ENCODE measurements at regions not wholly inside any gene's neighbourhood (a gene's known extent, or its start where the extent isn't known, plus 50 kb on each side); places are given as distances from the start of the nearest gene placed in this dataset.
"Not testable (repeated sequence)": the region's sequence is repeated elsewhere in the genome, so short reads cannot be mapped to it uniquely, and the experiment has no call there.

- Histone ChIP-seq H3K4me3 (ENCODE audit: insufficient read depth, low read depth, low read length, poor library complexity, severe bottlenecking) (no peak overlapping the region), H3K27ac (ENCODE audit: insufficient read depth, low read length, poor library complexity, severe bottlenecking) (no peak overlapping the region), H3K27me3 (replicated peaks; ENCODE audit: control insufficient read depth, insufficient read depth, low read length, poor library complexity, severe bottlenecking) (no peaks in the 10 kb centered on the region), H3K4me1 (ENCODE audit: control insufficient read depth, insufficient read depth, low read length, poor library complexity, severe bottlenecking) (no peaks in the 10 kb centered on the region), H3K9me3 (ENCODE audit: control insufficient read depth, low read length) (no peaks in the 10 kb centered on the region), H3K36me3 (ENCODE audit: control insufficient read depth, insufficient read depth, low read length) (no peaks in the 10 kb centered on the region)
- no peak for DNase-seq
Observed at GRCh38 chr2:7557376-7557775, 640.2 kb downstream of the RNF144A start.

DNA sequence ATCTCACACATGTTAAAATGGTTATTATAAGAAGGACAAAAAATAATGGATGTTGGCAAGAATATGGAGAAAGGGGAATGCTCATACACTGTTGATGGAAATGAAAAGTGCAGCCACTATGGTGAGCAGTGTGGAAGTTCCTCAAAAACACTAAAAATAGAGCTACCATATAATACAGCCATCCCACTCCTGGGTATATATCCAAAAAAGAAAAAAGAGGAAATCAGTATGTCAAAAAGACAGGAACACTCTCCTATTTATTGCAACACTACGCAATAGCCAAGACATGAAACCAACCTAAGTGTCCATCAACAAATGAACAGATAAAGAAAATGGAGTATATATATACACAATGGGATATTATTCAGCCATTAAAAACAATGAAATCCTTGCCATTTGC is 642.6 kb downstream of the RNF144A start:
- DNase-seq = no peak
- no peaks in the 10 kb centered on the region for H3K27me3 ChIP-seq (replicated peaks; ENCODE audit: control insufficient read depth, insufficient read depth, low read length, poor library complexity, severe bottlenecking)
- H3K27ac ChIP-seq (ENCODE audit: insufficient read depth, low read length, poor library complexity, severe bottlenecking) = no peak overlapping the region
- H3K4me1 ChIP-seq (ENCODE audit: control insufficient read depth, insufficient read depth, low read length, poor library complexity, severe bottlenecking) = no peaks in the 10 kb centered on the region
- H3K36me3 ChIP-seq (ENCODE audit: control insufficient read depth, insufficient read depth, low read length) = no peaks in the 10 kb centered on the region
- no peaks in the 10 kb centered on the region for H3K9me3 ChIP-seq (ENCODE audit: control insufficient read depth, low read length)
- no peak overlapping the region for H3K4me3 ChIP-seq (ENCODE audit: insufficient read depth, low read depth, low read length, poor library complexity, severe bottlenecking)

GRCh38 chr2:7566382-7566881 is 649.2 kb downstream of the RNF144A start:
- Histone ChIP-seq H3K9me3 (ENCODE audit: control insufficient read depth, low read length) (no peaks in the 10 kb centered on the region), H3K27ac (ENCODE audit: insufficient read depth, low read length, poor library complexity, severe bottlenecking) (no peak overlapping the region), H3K36me3 (ENCODE audit: control insufficient read depth, insufficient read depth, low read length) (no peaks in the 10 kb centered on the region), H3K4me3 (ENCODE audit: insufficient read depth, low read depth, low read length, poor library complexity, severe bottlenecking) (no peak overlapping the region), H3K4me1 (ENCODE audit: control insufficient read depth, insufficient read depth, low read length, poor library complexity, severe bottlenecking) (peaks cover 8% of the 10 kb centered on the region), H3K27me3 (replicated peaks; ENCODE audit: control insufficient read depth, insufficient read depth, low read length, poor library complexity, severe bottlenecking) (no peaks in the 10 kb centered on the region)
- DNase-seq = no peak

GRCh38 chr2:7567116-7567515 is 649.9 kb downstream of the RNF144A start:
- H3K9me3 ChIP-seq (ENCODE audit: control insufficient read depth, low read length); H3K36me3 ChIP-seq (ENCODE audit: control insufficient read depth, insufficient read depth, low read length); H3K4me3 ChIP-seq (ENCODE audit: insufficient read depth, low read depth, low read length, poor library complexity, severe bottlenecking); H3K27ac ChIP-seq (ENCODE audit: insufficient read depth, low read length, poor library complexity, severe bottlenecking); DNase-seq; H3K27me3 ChIP-seq (replicated peaks; ENCODE audit: control insufficient read depth, insufficient read depth, low read length, poor library complexity, severe bottlenecking); H3K4me1 ChIP-seq (ENCODE audit: control insufficient read depth, insufficient read depth, low read length, poor library complexity, severe bottlenecking): not testable (repeated sequence)

DNA sequence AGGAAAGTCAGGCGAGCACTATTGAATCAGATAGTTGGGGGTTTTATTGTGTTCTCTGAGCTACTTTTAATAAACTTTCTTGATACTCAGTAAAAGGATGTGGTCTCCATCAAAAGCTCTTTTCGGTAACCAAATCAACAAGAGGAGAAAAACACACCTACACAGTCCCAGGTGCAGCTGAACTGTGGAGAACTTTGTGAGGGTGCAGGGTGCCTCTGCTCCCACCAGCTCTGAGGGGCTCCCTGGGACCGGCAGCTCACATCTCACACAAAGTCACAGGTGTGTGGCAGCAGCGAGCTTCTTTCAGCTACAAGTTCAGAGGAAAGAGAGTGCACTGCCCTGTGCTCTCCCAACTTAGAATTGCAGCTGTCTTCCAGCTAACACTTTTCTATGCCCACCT is 650.4 kb downstream of the RNF144A start:
- no peaks in the 10 kb centered on the region for H3K27me3 ChIP-seq (replicated peaks; ENCODE audit: control insufficient read depth, insufficient read depth, low read length, poor library complexity, severe bottlenecking)
- peaks cover 15% of the 10 kb centered on the region for H3K4me1 ChIP-seq (ENCODE audit: control insufficient read depth, insufficient read depth, low read length, poor library complexity, severe bottlenecking)
- no peak for DNase-seq
- no peaks in the 10 kb centered on the region for H3K36me3 ChIP-seq (ENCODE audit: control insufficient read depth, insufficient read depth, low read length)
- no peaks in the 10 kb centered on the region for H3K9me3 ChIP-seq (ENCODE audit: control insufficient read depth, low read length)
- H3K4me3 ChIP-seq (ENCODE audit: insufficient read depth, low read depth, low read length, poor library complexity, severe bottlenecking) = no peak overlapping the region
- no peak overlapping the region for H3K27ac ChIP-seq (ENCODE audit: insufficient read depth, low read length, poor library complexity, severe bottlenecking)

GRCh38 chr2:7570247-7570646 is 653.0 kb downstream of the RNF144A start:
- H3K4me1 ChIP-seq (ENCODE audit: control insufficient read depth, insufficient read depth, low read length, poor library complexity, severe bottlenecking) = peaks cover 15% of the 10 kb centered on the region
- H3K4me3 ChIP-seq (ENCODE audit: insufficient read depth, low read depth, low read length, poor library complexity, severe bottlenecking) = no peak overlapping the region
- no peak overlapping the region for H3K27ac ChIP-seq (ENCODE audit: insufficient read depth, low read length, poor library complexity, severe bottlenecking)
- no peaks in the 10 kb centered on the region for H3K9me3 ChIP-seq (ENCODE audit: control insufficient read depth, low read length)
- no peaks in the 10 kb centered on the region for H3K36me3 ChIP-seq (ENCODE audit: control insufficient read depth, insufficient read depth, low read length)
- DNase-seq = no peak
- H3K27me3 ChIP-seq (replicated peaks; ENCODE audit: control insufficient read depth, insufficient read depth, low read length, poor library complexity, severe bottlenecking) = no peaks in the 10 kb centered on the region

DNA sequence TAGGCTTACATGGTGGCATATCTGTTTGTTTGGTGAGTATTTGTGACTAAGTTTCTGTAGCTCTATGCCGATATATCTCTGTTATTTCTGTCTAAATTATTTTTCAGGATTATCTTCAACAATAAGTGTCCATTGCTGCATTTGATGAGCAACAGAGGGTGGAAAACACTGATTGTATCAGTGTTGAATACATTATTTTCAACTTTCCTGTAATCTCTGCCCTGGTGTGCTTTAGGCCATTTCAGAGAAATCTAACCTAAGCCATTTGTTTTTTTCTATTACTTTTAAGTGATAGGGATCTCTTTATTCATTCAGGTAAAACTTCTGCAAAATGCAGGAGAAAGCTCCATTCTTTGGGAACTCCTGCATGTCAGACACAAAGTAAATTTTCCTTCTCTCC is 654.5 kb downstream of the RNF144A start:
- H3K27ac ChIP-seq (ENCODE audit: insufficient read depth, low read length, poor library complexity, severe bottlenecking) = no peak overlapping the region
- peaks cover 15% of the 10 kb centered on the region for H3K4me1 ChIP-seq (ENCODE audit: control insufficient read depth, insufficient read depth, low read length, poor library complexity, severe bottlenecking)
- no peaks in the 10 kb centered on the region for H3K9me3 ChIP-seq (ENCODE audit: control insufficient read depth, low read length)
- H3K4me3 ChIP-seq (ENCODE audit: insufficient read depth, low read depth, low read length, poor library complexity, severe bottlenecking) = no peak overlapping the region
- no peaks in the 10 kb centered on the region for H3K27me3 ChIP-seq (replicated peaks; ENCODE audit: control insufficient read depth, insufficient read depth, low read length, poor library complexity, severe bottlenecking)
- DNase-seq = no peak
- no peaks in the 10 kb centered on the region for H3K36me3 ChIP-seq (ENCODE audit: control insufficient read depth, insufficient read depth, low read length)

DNA sequence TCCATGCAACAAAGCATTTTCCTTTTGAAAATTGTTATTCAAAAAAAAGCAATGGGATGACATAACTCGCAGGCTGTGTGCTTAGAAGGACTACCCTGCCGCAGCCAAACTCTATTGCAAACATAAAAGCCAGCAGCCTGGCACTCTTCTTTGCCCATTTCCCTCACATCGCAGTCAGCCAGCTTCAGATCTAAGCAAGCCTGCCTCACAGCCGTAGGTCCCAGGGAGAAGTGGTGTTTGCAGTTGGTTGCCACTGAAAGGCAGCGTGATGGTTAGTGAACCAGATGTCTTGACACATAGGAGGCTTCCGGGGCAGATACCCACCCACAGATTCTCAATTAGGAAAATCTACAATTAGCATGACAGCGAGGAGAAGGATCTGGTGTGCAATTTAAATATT is 655.2 kb downstream of the RNF144A start:
- Histone ChIP-seq H3K4me3 (ENCODE audit: insufficient read depth, low read depth, low read length, poor library complexity, severe bottlenecking) (no peak overlapping the region), H3K27me3 (replicated peaks; ENCODE audit: control insufficient read depth, insufficient read depth, low read length, poor library complexity, severe bottlenecking) (no peaks in the 10 kb centered on the region), H3K36me3 (ENCODE audit: control insufficient read depth, insufficient read depth, low read length) (no peaks in the 10 kb centered on the region), H3K4me1 (ENCODE audit: control insufficient read depth, insufficient read depth, low read length, poor library complexity, severe bottlenecking) (peaks cover 15% of the 10 kb centered on the region), H3K27ac (ENCODE audit: insufficient read depth, low read length, poor library complexity, severe bottlenecking) (no peak overlapping the region), H3K9me3 (ENCODE audit: control insufficient read depth, low read length) (no peaks in the 10 kb centered on the region)
- no peak for DNase-seq

- Histone ChIP-seq H3K36me3 (ENCODE audit: control insufficient read depth, insufficient read depth, low read length) (no peaks in the 10 kb centered on the region), H3K4me3 (ENCODE audit: insufficient read depth, low read depth, low read length, poor library complexity, severe bottlenecking) (no peak overlapping the region), H3K9me3 (ENCODE audit: control insufficient read depth, low read length) (no peaks in the 10 kb centered on the region), H3K4me1 (ENCODE audit: control insufficient read depth, insufficient read depth, low read length, poor library complexity, severe bottlenecking) (peaks cover 6% of the 10 kb centered on the region), H3K27ac (ENCODE audit: insufficient read depth, low read length, poor library complexity, severe bottlenecking) (no peak overlapping the region), H3K27me3 (replicated peaks; ENCODE audit: control insufficient read depth, insufficient read depth, low read length, poor library complexity, severe bottlenecking) (no peaks in the 10 kb centered on the region)
- DNase-seq = no peak
Observed at GRCh38 chr2:7573166-7573825, 656.1 kb downstream of the RNF144A start.

DNA sequence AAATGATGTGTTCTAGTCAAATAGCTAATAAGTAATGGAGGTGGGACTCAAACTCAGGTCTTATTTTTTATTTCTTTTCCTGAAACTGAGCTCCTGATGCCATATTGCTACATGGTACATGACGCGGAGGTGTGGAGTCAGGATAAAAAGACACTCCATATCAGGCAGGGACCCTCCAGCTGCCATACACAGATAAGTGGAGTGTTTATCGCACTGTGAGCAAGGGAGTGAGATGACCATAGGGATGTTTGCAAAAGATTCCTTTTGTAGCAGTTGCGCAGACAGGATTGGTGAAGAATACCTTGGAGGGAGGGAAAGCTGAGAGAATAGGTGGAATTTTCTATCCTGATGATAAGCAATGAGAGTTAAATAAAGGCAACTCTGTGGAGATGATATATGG is 657.2 kb downstream of the RNF144A start:
- no peak for DNase-seq
- Histone ChIP-seq H3K4me1 (ENCODE audit: control insufficient read depth, insufficient read depth, low read length, poor library complexity, severe bottlenecking) (peaks cover 6% of the 10 kb centered on the region), H3K27me3 (replicated peaks; ENCODE audit: control insufficient read depth, insufficient read depth, low read length, poor library complexity, severe bottlenecking) (no peaks in the 10 kb centered on the region), H3K27ac (ENCODE audit: insufficient read depth, low read length, poor library complexity, severe bottlenecking) (no peak overlapping the region), H3K4me3 (ENCODE audit: insufficient read depth, low read depth, low read length, poor library complexity, severe bottlenecking) (no peak overlapping the region), H3K36me3 (ENCODE audit: control insufficient read depth, insufficient read depth, low read length) (no peaks in the 10 kb centered on the region), H3K9me3 (ENCODE audit: control insufficient read depth, low read length) (no peaks in the 10 kb centered on the region)

All from effector memory CD4-positive, alpha-beta T cell (primary cell).